ENCODE measurements at regions not wholly inside any gene's neighbourhood (a gene's known extent, or its start where the extent isn't known, plus 50 kb on each side); places are given as distances from the start of the nearest gene placed in this dataset.

DNA sequence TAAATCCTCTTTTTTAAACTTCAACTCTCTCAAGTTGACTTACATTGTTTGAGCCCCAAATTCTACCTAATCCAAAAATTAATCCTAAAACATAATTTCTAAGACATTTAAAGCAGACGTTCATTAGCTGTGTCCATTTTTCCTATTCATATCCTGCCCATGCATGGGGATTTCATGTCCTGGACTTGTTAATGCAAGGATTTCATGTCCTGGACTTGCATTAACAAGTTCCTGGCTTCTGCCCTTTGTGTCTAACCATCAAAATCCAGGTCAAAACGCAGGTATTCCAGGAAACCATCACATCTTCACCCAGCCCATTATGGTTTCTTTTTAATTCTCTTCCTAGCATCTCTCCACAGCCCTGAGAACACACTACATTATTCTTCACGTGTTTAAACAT, 454.9 kb downstream of the KLF5 start:
- Histone ChIP-seq H3K4me2 (ENCODE audit: low read depth, low read length) (no peak overlapping the region), H2BK15ac (ENCODE audit: low read depth, low read length) (no peak overlapping the region), H3K4me3 (ENCODE audit: insufficient read depth, low read depth, low read length) (no peak overlapping the region), H2BK5ac (ENCODE audit: low read depth, low read length, poor library complexity, severe bottlenecking) (no peak overlapping the region), H4K20me1 (ENCODE audit: insufficient read depth, low read length) (no peaks in the 10 kb centered on the region), H2AFZ (replicated peaks; ENCODE audit: low read length, poor library complexity) (no peak overlapping the region), H3K4ac (ENCODE audit: low read depth, low read length) (no peak overlapping the region), H3K9me1 (ENCODE audit: insufficient read depth, low read length) (no peaks in the 10 kb centered on the region), H3K36me3 (ENCODE audit: control insufficient read depth, insufficient read depth, low read length) (no peaks in the 10 kb centered on the region), H2BK120ac (ENCODE audit: low read depth, low read length) (no peak overlapping the region), H3K79me1 (ENCODE audit: low read depth in 1 of 2, low read length in 2 of 2) (no peaks in the 10 kb centered on the region), H2BK20ac (ENCODE audit: low read depth, low read length) (no peak overlapping the region), H4K5ac (ENCODE audit: low read depth, low read length) (no peak overlapping the region), H3K27ac (ENCODE audit: insufficient read depth, low read length) (no peak overlapping the region), H4K91ac (ENCODE audit: insufficient read depth, low read depth, low read length) (no peak overlapping the region), H2AK5ac (ENCODE audit: low read depth, low read length) (no peak overlapping the region), H3K9ac (ENCODE audit: low read depth, low read length) (no peak overlapping the region), H3K23ac (ENCODE audit: low read depth, low read length) (no peak overlapping the region), H4K8ac (ENCODE audit: low read depth in 2 of 2, low read length in 2 of 2) (no peak overlapping the region), H3K4me1 (ENCODE audit: control insufficient read depth, insufficient read depth, low read length) (no peaks in the 10 kb centered on the region), H3K14ac (replicated peaks; ENCODE audit: low read depth, low read length) (no peak overlapping the region), H3K56ac (ENCODE audit: extremely low read depth, insufficient read depth, low read length) (no peak overlapping the region), H3K9me3 (ENCODE audit: control insufficient read depth, insufficient read depth, low read length) (no peaks in the 10 kb centered on the region), H3K27me3 (ENCODE audit: control insufficient read depth, insufficient read depth, low read length) (peaks cover 2% of the 10 kb centered on the region; the same call in 1 of the 2 replicates), H3K18ac (ENCODE audit: low read depth, low read length) (no peak overlapping the region), H2AK9ac (replicated peaks; ENCODE audit: low read depth, low read length, poor library complexity) (no peak overlapping the region)
- intact Hi-C loops (cut with micrococcal nuclease) (no loop called here), in situ Hi-C loops (cut with MboI; ENCODE audit: low sequenced_read_pairs) (no loop called here), dilution Hi-C loops (cut with HindIII; ENCODE audit: low sequenced_read_pairs, unreplicated experiment) (no loop called here)
- DNase-seq (no peak), ATAC-seq (ENCODE audit: low read depth) (no peak)
- 71% methylated on average over 1 of the region's 3 CpGs; no CpG with 5 or more reads in 1 of the 2 experiments for WGBS, 2 experiments (ENCODE audit: extremely low coverage in 2 of 2, insufficient read length in 1 of 2)
- CTCF ChIA-PET: no interaction called here
- no peak for TF ChIP-seq USF2 (IDR thresholded peaks at IDR 0.05; ENCODE audit: low read depth, low read length)
- no peak for TF ChIP-seq MXI1 (IDR thresholded peaks at IDR 0.05; ENCODE audit: borderline replicate concordance, low read depth, low read length)
- no peak for TF ChIP-seq MAZ (IDR thresholded peaks at IDR 0.05; ENCODE audit: borderline replicate concordance, low read depth, low read length)
- TF ChIP-seq FOS (IDR thresholded peaks at IDR 0.05; ENCODE audit: low read depth, low read length): no peak
- TF ChIP-seq NFE2L2 (IDR thresholded peaks at IDR 0.05; ENCODE audit: low read depth, low read length): no peak
- TF ChIP-seq RFX5 (IDR thresholded peaks at IDR 0.05; ENCODE audit: low read depth, low read length): no peak
- TF ChIP-seq CTCF (conservative IDR thresholded peaks at IDR 0.05; ENCODE audit: low read depth, low read length): no peak
- no TSS peak for BruUV-seq (replicated peaks)
- POLR2A ChIA-PET (ENCODE audit: unreplicated experiment): no interaction called here
